ENCODE measurements at regions not wholly inside any gene's neighbourhood (a gene's known extent, or its start where the extent isn't known, plus 50 kb on each side); places are given as distances from the start of the nearest gene placed in this dataset.
"Not testable (repeated sequence)": the region's sequence is repeated elsewhere in the genome, so short reads cannot be mapped to it uniquely, and the experiment has no call there.

DNA sequence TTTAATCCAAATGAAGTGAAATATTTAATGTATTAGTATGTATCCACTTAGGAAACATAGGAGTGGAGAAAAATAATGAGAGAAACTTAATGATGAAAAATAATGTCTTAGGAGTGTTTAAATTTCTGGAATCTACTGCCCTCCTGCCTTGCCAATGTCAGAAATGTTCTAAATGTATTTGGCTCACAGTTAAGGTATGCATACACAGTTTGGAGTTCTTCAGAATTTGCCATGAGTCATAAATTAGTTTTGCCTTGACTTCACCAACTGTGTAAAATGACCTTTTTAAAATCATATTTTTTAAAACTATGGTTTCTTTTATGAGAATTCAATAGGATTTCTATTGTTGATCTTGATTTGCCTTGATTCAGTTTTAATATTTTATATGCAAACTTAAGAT is 191.7 kb upstream of the HSF2 start:
- no peak for DNase-seq

DNA sequence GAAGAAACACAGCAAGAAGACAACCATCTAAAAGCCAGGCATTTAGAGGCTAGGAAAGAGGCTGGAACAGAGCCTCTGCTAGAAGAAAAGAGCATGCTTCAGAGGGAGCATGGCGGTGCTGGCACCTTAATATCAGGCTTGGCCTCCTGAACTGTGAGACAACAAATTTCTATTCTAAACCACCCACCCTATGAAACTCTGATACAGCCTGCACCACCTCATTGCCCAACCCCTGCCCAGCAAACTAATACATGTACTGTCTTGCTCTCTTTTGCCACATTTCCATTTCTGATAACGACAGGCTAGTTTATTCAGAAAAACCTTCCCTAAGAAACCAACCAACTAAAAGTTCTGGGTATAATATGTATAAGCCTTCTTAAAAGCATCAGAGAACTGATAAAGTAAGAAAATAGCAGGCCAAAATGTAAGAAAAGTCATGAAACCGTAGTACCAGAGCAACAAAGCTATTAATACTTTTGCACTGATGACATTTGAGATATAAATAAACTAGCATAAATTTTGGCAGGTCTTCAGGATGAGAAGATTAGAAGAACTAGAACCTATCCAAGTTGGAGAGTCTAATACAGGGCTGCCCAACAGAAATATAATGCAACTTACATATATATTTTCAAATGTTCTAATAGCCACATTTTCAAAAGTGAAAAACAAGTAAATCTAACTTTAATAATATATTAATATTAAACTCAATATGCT is 184.7 kb upstream of the HSF2 start:
- no peak for DNase-seq

DNA sequence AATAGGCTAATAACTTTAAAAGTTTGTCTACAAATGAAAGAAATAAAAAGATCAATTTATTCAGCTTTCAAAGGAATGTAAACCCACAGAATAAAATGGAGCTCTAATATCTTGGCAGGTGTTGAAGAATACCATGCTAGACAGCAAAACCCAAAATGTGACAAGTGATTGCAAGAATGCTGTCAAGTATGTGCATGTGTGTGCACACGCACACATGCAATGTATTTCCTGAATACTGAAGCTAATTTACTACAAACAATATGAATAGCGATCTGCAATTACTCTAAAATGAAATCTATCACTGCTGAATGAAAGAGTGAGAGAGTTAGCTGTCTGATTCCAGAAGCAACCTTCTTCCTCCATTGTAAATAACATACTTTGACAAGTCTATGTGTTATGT is 179.2 kb upstream of the HSF2 start:
- DNase-seq: no peak

DNA sequence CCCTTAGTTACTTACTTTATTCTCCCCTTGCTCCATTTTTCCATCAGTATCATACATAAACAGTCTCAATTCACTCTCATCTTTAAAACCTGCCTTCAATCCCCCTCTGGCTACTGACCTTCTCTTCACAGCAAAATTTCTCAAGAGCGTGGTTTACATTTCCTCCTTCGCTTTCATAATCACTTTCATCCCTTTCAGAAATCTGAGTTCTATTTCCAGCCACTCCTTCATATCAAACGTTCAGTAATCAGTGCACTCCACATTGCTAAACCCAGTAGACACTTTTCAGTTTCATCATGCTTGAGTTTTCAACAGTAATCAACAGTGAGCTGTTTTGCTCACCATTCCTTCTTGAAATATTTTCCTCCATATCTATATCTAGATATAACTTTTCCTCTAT is 176.7 kb upstream of the HSF2 start:
- no peak for DNase-seq

DNA sequence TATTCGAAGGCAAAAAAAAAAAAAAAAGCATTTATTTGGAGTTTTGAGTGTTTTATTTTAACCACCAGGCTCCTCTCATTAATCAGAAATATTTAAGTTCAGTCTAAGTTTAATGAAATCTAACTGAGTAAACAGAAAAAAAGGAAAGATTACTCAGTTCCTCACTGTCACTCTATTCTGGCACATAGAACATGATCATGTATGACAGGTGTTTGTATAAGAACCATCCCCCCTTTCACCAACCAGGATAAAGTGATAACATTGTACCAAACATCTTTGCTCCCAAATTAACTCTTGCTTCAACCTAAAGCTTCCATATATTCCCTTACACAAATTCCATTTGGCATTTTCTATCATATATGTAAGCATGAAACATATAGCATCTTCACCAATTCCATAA is 176.2 kb upstream of the HSF2 start:
- no peak for DNase-seq

DNA sequence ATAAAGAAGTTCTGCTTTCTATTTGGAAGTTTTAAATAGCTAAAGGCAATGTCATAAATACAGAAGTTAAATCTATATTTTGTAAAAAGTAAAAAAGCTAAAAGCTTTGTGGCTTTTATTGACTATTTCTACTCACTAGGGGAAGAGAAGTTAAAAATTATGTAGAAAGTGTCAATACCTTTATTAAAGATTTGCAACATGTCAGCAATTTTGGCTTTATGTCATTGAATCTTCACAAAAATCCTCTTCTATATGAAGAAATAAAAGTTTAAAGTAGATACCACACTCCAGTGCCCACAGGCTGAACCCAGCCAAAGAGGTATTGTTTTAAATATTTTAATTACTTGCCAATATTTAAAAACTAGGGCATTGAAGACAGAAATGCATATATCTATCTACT is 160.6 kb upstream of the HSF2 start:
- DNase-seq: no peak

DNA sequence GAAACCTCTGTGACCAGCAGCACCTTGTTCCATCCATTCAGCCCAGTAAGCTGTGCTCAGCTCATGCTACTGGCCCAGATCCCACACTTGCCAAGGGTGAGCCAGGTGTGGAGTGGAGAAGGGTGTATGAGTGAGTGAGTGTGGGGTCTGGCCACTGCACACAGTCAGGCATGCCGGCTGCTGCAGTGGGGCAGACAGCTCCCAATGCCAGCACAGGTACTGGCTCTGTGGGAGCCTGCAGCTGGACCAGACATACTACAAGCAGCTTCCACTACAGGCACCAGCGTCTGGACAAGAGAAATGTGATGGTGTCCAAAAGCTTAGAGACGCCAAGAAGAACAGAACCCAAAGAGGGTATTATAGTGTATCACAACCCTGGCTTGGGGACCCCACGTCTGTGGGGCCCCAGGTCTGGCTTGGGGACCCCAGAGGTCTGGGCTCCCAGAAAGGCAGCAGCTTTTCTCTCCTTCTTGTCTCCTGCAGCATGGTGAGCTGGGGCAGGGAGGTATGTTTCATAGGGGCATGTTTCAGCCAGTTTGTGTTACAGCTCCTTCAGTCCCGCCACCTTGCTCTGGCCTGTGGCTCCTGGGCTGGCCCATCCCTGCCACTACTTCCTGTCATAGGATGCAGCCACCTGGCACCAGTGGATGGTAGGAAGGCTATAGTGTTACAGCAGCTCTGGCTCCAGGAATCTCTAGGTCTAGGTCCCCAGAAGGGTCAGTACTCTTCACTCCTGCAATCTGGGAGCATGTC is 152.4 kb upstream of the HSF2 start:
- no peak for DNase-seq

DNA sequence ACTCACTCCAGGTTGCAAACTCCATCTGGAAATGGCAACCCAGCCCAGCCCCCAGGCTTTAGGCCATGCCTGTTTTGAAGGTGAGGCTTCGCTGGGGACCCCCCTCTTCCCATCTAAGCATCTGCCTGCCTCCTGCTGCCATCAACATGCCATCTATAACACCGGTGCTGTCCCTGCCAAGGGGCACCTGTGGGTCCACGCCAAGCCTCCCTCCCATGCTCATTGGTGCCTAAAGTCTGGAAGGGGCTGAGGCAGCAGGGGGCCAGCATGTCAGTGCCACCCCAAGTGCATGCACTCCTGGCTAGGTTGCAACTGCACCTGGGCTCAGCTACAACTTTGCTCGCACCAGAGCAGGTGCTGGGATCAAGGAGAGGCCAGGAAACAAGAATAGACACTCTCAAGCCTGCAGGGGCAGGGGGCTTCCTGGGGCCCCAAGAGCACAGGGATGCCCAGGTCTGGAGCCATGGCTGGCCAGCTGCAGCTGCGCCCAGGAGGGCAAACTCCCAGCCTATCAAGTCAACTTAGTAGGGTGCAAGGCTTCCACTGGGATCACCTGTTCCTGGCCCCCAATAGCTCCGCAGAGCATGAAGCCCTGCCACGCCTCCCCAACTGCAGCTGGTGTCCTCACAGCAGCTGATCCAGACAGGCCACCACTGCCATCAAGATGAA is 151.3 kb upstream of the HSF2 start:
- no peak for DNase-seq

DNA sequence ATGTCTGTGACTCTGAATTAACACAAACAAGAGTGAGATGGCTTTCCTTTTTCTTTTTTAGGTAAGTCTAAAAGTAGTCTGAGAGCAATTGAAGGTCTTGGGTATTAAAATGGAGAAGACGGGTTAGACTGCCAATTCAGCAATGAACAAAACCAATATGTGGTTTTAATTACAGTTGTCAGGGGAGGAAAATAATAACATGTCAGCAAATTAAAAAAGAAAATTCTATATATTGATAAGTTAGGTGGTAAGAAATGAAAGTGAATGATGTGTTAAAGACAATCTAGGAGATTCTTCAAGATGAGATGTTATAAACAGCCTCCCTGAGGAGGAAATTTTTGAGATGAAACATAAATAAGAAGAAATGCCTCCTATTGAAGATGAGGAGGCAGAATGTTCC is 150.6 kb upstream of the HSF2 start:
- DNase-seq: no peak

DNA sequence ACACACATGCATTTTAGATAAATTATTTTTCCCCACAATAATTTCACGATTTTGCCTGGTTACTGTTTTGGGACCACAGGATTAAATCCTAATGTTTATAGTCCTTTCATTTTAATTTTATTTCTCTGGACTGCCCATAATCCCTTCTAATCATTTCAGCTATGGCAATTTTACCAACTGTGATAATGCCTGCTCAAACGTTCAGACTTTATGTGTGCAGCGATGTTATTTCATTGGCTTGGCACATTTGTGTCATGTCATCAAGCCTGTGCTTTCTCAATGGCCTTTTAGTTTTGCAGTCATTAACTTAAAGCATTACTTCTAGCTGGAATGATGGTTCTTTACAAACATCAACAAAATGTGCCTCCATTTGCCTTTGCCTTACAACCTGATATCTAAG is 140.6 kb upstream of the HSF2 start:
- DNase-seq: no peak

DNA sequence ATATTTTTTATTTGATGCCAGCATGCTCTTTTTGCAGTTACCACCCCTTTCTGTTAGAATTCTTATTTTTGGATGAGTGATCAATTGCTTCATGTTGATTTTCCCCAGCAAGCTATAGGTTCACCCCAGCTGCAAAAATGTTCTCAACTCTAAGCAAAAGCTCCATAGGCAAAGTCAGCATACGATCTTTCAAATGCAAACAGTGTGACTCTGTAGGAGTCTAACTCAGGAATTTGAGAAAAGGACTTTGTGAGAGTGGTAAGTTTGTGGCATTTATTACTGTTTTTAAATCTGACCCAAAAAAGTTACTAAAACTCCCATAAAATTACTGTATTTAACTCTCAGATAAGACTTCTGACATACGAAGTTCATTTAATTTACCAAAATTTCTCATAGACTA is 134.9 kb upstream of the HSF2 start:
- DNase-seq: no peak

DNA sequence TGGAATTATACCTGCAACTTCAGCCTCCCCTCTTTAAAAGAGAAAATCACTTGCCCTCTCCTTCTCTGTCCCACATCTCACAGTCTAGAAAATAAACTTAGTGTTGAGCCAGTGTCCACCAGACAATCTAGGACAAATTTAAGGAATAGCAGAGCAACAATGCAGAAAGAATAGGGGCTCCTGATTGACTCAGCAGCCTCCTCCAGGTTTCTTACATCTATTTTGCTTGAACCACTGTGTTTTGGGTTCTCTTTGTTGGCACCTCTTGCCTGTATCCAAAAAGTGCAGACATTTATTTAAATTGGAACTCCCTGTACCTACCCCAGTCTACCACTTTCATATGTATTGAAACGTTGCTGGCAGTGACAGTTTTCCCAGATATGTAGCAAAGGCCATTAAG is 133.7 kb upstream of the HSF2 start:
- no peak for DNase-seq

DNA sequence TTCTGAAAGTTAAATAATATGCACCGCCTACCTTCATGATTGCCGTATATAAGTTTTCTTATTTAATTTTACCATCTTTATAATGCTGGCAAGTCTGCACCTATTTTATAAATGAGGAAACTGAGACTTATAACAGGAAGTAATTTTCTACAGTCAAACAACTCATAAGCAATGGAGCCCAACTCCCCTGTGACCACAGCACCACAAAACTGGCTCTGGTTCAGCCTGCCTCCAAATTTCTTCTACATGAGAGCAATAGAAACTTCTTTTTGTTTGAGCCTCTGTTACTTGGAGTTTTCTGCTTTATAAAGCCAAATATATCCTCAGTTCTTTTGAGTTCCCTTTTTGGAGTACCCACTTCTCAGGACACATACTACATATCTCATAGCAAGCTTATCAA is 131.1 kb upstream of the HSF2 start:
- DNase-seq: no peak

DNA sequence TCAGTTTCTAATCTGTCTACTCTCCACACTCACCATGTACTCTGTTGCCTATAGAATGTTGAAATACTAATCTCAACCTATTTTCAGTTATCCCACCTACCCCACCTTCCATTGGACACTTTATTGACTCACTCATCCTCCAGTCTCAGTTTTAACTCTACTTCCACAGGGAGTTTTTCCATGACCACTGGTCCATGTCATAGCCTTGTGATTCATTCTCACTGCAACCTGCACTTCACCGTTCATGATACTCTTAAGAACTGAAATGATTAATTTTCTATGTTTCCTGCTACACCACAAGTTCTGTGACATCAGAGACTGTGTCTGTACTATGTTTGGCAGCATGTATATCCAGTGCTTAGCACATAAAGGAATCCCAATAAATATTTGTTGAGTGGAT is 122.8 kb upstream of the HSF2 start:
- no peak for DNase-seq

DNA sequence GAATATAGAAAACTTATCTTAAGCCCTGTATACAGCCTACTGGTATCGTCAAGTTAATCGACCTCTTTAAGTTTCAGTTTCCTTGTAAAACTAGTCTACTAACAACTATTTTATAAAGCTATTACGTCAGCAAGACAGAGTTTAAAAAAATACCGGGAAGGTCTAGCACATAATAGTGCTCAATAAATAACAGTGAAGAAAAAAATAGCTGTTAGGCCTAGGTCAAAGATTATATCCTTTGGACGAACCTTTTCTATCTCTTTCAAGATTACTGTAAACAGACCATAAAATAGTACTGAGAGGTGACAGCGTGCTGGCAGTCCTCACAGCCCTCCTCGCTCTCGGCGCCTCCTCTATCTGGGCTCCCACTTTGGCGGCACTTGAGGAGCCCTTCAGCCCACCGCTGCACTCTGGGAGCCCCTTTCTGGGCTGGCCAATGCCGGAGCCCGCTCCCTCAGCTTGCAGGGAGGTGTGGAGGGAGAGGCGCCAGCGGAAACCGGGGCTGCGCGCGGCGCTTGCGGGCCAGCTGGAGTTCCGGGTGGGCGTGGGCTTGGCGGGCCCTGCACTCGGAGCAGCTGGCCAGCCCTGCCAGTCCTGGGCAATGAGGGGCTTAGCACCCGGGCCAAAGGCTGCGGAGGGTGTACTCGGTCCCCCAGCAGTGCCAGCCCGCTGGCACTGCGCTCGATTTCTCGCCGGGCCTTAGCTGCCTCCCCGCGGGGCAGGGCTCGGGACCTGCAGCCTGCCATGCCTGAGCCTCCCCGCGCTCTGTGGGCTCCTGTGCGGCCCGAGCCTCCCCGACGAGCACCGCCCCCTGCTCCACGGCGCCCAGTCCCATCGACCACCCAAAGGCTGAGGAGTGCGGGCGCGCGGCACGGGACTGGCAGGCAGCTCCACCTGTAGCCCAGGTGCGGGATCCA is 119.1 kb upstream of the HSF2 start:
- DNase-seq: not testable (repeated sequence)

DNA sequence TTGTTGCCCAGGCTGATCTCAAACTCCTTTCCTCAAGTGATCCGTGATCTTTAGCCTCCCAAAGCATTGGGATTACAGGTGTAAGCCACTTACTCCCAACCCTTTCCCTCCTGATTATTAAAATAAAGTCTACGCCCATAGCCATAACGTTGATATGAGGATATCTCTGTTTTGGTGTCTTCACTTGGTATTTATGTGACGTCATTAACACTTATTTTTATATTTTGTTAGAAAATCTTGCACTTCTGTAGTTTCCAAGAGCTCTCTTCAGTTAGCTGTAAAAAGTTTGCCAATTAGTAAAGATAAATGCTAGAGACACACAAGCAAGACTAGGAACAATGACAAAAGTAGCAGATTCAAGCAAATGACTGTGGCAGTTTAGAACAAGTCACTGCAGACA is 115.6 kb upstream of the HSF2 start:
- no peak for DNase-seq

DNA sequence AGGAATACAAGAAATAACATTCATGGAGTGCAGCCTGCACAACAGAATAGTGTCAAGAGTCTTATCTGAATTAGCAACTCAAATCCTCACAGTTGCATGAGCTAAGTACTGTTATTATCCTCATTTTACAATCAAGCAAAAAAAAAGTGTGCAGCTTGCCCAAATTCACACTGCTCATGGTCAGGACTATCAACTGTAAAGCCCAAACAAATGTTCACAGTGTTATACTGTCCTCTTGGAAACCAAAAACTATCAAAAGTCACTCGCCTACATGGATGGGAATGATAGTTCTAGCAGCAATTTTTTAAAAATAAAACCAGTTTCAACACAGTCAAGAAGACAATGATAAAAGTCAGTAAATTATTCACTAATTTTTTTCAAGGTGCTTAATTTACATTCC is 114.6 kb upstream of the HSF2 start:
- DNase-seq: no peak

DNA sequence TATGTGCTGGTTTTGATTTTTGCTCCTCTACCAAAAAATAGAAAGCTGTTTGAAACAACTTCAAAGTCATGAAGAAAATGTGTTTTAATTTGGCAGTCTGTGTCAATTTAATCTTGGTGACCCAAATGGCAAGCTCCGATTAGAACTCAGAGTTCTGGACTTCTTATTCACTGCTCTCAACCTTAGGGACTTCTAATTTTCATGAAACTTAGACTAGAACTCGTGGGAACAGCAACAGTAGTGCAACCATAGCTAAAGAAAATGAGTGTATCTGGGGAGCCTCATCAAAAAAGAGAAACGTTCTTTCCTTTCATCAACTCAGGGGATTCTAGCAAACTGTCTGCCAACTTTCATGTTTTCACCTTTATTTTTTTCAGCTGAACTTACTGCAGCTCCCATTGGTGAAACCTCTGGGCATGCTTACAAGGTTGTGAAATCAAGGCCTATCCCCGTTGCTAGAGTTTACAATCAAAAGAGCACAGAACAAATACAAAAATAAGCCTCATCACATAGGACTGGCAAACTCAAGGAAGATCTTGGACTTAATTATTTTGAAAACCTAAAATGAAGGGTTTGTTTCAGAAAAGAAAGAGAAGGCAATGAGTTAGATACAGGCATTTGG is 114.0 kb upstream of the HSF2 start:
- no peak for DNase-seq

DNA sequence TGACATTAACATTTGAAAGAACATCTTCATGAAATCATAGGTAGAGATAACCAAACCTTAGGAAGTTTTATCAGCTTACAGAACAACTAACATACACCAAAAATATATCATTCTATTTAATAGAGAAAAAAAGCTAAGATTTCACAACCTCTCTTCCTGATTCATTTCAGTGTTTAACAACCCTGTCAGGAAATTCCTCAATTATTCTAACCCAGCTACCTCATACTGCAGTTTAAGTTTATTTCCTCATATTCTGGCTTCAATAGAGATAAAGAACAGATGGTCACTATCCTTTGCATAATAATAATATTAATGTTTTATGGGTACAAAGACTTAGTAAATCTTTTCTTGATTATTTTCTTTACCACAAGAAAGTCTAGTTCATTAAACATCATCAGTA is 112.9 kb upstream of the HSF2 start:
- DNase-seq: no peak

DNA sequence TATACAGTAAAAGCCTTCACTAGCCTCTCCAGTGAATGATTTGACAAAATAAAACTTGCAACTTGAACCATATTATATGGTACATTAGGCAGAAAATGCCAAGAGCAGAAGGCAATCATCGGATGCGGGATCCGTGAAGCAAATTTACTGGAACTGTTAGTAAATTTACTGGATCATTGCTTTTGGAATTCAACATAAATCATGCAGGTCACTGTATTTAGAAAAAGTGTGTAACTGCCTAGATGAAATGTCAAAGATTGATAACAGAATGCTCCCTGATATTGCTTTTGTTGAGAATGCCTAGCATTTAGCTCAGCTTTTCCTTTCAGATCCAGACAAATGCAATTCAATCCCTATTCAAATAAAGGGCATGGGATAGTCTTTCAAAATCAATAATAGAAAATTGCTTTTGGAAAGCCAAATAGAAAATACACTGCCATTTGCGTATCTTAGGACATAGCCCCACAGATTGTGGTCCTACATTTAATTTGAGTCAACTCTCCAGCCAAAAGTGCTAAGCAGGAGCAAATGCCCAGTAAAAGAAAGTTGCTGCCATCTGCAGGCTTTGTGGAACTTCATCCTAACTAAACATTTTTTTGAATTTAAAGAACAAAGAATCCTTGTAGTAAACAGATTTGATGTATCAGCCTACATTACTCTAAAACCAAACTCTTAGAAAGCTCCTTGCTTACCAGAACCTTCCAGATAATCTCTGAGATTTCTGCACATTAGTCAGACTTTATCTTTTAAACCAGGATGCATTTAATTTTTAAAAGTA is 109.5 kb upstream of the HSF2 start:
- DNase-seq: peak; percentile 22

DNA sequence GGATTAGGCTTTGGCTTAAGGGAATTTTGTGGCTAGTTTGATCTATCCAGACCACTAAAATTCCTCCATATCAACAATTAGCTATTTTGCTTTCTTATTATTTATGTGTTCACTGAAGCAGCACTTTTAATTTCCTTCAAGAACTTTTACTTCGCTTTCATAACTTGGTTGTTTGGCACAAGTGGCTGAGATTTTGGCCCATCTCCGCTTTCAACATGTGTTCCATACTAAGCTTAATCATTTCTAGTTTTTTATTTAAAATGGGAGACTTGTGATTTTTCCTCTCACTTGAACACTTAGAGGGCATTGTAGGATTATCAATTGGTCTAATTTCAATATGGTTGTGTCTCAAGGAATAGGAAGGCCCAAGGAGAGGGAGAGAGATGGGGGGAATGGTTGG is 102.4 kb upstream of the HSF2 start:
- DNase-seq: no peak

DNA sequence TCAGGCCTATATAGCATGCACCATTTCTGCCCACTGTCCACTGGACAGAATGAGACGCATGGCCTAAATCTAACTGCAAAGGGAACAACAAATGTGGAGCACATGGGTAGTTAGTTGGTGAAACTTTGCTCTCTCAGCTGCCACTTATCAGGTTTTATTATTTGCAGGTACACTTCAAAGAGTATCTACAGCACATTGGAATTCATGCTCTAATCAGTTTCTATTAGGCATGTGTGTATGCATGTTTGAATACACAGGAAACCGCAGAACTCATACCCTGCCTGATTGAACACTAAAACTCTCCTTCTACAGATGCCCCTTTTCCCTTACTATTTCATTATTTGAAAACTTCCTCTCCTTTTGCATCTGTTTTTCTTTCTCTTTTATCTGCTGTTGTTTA is 97.4 kb upstream of the HSF2 start:
- no peak for DNase-seq
